ENCODE measurements at regions not wholly inside any gene's neighbourhood (a gene's known extent, or its start where the extent isn't known, plus 50 kb on each side); places are given as distances from the start of the nearest gene placed in this dataset.

DNA sequence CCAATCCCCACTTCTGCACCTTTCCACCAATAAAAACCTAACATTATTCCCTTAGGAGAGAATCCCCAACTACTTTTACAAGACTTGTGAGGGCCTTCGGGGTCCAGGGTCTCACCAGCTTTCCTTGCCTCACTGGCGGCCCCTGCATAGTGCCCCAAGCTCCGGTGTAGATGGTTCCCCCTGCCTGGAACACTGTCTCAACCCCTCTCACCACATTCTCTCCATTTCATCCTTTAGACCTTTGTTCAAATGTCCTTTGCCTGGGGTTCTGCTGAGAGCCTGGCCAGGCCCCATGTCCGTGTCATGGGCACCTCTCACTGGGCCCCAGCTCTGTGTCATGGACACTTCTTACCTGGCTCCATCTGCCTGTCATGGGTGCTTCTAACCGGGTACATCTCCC lies 64.5 kb upstream of the SORCS3 start:
- DNase-seq (ENCODE audit: low read depth, low spot score) = no peak

DNA sequence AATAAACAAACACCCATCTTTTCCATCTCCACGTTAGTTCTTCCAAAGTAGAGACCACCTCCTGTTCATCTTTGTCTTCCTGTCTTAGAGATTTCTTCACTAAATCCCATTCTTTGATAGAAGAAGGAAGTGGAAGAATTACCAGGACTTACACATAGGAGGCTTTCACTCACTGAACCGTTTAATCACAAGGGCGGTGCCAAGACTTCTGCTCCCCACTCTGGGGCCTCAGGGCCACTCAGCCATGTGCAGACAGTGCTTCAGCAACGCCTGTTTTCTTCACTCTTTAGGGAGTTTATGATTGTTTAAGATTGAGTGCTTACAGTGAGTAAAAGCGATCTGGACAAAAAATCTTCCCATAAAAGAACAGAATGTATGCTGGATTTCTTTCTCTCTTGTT lies 63.9 kb upstream of the SORCS3 start:
- DNase-seq (ENCODE audit: low read depth, low spot score) = no peak

DNA sequence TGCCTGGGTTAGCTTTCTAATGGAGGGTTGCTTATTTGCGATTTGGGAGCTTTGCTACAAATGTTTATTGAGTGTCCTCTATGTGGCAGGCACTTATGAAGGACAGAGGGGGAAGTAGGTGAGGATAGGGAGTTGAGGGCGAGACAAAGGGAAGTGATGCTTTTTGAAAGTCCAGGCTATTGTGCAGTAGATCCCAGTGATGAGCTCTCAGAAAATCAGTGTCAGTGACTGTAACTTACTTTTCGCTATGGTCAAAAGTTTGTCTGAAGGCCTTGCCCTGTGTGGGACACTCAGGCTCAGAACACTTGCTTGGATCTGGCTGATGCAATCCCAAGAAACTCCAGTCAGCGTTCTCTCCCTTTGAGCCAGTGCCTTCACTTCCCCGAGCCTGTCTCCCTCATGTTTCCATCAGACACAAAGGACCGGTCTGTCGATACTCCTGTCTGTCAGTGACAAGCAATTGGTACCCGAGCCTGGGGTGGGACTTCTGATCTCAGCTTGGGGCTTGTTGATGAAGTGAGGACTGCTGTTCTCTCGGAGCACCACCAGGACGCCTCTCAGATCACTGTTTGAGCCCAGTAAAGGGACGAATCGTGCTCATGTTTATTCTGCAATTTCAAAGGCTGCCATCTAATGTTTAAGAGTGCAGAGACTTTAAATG lies 63.1 kb upstream of the SORCS3 start:
- no peak for DNase-seq (ENCODE audit: low read depth, low spot score)

DNA sequence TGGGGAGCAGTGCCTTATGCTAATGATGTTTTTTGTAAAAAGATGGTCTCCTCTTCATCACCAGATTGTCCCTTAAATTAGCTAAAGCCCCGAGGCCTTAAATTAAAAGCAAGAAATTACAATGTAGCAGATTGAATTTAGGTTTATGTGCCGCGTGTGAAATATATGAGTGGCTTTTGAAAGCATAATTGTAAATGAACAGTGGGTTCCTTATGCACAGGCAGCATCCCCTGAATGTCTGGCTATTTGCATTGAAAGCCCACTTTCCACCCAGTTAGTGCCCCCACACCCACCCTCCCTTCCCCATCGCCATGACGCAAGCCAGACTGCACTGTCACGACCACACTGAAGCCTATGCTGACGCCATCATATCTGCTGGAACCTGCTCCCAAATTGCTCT lies 62.4 kb upstream of the SORCS3 start:
- no peak for DNase-seq (ENCODE audit: low read depth, low spot score)

DNA sequence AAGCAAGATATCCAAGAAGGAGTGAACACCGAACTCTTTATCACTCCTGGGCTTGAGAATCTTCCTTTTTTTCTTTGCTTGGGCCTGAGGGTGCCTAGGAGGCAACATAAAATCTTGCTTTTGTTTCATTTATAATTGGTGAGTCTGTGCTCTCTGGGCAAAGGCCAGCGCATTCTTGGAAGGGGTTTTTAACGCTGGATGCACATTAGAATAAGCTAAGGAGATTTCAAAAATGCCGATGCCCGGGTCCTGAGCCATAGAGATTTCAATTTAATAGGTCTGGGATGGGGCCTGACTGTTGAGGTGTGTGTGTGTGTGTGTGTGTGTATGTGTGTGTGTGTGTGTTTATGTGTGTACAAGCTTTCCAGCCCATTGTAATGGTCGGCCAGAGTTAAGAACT lies 62.0 kb upstream of the SORCS3 start:
- no peak for DNase-seq (ENCODE audit: low read depth, low spot score)

DNA sequence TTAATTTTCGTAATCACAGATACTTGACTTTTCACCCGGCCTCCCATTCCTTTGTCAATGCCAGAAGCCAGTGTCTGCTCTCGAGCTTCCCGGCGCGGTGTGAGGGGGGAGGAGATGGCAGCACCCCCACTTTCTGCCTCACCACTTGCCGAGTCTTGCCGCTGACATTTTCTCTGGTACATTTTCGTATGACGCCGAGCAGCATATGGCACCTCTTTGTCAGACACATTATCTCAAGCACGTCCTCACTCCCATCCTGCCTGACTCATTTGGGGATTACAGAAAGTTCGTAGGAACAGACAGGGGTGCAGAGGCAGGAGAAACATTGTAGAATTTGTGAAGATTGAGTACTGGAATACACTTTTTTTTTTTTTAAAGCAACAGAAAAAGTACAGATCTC lies 60.8 kb upstream of the SORCS3 start:
- no peak for DNase-seq (ENCODE audit: low read depth, low spot score)

DNA sequence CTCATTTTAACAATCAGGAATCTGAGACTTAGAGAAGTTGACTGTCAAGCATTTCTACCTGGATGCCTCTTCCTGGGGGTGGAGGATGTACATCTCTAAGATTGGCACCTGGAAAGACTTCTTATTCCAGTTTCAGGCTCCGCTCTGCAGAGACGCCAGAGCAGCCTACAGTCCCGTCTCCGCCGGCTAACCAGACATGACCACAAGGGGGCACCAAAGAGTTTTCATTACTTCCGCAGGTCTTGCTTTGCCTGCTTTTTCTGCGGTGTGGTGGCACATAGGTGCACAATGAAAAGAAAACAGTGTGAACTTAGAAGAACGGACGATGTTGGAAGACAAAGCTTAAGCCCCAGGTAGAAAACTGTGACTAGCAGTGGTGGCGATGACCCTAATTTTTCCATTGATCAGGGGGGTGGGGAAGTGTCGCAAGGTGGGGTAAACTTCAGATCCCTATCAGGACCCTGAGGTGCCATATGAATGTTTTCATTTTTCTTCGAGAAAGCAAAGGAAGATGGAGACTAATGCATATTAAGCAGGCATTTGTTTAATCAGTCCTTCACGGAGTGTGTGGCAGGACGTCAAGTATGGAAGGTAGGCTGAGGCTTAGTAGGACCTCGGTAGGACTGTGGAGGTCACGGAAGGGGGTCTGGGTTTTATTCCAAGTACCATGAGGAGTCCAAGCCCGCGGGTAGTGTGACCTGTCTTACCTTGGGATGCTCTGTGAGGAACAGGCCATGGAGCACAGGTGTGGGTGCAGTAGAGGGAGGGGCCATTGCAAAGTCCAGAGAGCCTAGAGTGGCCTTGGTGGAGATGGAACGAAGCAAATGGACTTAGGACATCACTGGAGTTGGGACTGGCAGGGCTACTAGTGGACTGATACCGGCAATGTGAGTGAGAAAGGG lies 60.1 kb upstream of the SORCS3 start:
- DNase-seq (ENCODE audit: low read depth, low spot score) = peak; percentile 11

DNA sequence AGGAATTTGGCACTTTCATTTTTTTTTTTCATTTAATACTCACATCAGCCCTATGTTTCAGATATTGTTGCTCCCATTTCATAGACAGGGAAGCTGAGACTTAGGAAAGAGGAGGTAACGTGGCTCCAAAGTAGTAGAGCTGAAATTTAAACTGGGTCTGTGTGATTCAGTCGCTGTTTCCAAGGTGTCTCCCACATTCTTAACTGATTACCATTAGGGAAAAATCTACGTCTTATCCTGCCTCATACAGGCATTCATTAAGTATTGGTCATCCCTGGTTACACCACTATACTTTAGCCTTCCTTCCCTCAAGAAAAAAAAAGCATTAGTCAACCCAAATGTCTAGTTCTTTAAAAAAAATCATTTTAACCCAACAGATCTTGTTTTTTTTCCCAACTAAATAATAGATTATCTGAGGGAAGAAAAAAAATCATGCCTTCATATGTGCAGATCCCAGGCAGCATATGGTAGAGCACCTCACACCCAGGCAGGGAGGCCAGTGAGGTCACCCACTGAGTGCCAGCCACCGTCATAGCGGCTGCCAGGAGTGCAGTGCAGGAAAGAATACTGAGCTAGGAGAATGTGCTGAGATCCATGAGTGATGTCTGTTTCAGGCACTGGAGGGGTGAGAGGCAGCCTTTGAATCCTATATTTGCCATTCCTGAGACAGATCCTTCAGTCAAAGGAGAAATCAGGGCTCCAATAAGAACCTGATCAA lies 59.0 kb upstream of the SORCS3 start:
- DNase-seq (ENCODE audit: low read depth, low spot score) = no peak

DNA sequence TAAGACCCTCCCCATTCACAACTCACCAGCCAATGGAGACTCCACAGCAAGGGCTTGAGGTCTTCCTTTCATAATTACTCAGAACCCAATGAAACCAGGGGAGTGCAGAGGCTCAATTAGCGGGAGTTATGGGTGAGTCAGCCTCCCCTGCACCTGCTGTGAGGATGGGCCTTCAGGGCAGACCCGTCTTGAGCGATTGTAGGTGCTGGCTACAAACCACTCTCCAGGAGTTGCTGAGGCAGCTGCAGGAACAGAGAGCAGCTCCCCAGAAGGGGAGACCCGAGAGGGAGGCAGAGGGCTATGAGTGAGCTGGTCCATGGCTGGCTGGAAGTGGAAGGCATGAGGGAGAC lies 58.5 kb upstream of the SORCS3 start:
- no peak for DNase-seq (ENCODE audit: low read depth, low spot score)

DNA sequence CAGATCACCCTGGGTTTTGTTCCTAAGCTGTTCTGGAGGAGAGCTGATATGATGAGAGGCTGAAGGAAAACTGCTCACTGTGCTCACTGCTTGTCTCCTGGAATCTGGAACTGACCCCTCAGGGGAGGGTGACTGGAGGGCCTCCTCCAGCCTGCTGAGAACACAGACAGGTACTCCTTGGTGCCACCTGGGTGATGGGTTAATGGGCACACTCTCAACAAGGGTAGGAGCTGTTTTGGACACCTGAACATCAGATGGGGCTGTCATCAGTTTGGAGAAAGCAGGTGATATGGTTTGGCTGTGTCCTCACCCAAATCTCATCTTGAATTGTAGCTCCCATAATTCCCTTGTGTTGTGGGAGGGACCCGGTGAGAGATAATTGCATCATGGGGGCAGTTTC lies 58.1 kb upstream of the SORCS3 start:
- no peak for DNase-seq (ENCODE audit: low read depth, low spot score)

DNA sequence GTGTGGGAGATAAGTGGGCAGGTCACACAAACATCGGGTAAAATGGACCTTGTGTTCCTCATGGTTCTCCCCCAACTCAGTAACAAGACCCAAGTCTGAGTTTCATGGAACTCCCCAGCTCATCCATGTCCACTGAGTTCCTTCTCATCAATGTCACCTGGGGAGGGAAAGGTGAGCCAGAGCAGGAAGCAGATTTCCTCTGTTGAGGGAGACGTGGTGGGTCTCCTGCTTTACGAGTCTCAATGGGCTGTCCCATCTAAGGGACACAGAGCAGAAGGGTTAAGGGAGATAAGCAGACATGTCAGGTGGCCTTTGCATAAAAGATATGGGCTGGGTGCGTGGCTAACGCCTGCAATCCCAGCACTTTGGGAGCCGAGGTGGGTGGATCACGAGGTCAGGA lies 56.5 kb upstream of the SORCS3 start:
- no peak for DNase-seq (ENCODE audit: low read depth, low spot score)

DNA sequence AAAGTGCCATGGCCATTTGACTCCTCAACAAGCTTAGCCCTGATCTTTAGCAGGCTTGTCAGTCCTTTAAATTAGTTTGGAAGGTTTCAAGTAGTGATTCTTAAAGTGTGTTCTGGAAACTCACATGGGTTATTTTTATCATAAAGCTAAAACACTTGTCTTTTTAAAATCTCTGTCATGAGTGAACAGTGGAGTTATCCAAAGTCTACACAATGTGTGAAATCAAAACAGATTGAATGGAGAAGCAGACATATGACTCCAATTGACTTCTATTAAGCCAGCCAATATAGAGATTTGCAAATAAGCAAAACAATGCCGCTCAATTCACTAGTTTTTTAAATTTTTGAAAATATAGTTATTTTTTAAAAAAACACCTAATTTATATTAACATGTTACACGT lies 53.3 kb upstream of the SORCS3 start:
- no peak for DNase-seq (ENCODE audit: low read depth, low spot score)

DNA sequence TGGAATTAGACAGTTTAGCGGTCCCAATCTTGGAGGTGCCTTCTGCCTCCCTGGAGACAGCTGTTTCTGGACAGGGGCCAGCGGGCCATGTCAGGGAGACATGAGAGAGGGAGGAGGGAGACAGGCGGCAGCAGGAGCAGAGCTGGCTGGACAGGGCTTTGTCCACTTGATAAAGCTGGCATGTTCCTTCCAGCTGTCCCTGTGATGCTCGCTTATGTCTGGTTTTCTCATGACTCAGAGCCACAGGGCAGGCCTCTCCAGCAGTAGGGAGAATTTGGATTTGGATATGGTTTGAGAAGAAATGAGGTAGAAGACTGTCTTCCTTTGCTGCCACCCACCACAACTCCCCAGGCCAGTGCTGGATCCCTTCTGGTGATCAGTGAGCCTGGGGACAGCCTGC lies 51.7 kb upstream of the SORCS3 start:
- no peak for DNase-seq (ENCODE audit: low read depth, low spot score)

DNA sequence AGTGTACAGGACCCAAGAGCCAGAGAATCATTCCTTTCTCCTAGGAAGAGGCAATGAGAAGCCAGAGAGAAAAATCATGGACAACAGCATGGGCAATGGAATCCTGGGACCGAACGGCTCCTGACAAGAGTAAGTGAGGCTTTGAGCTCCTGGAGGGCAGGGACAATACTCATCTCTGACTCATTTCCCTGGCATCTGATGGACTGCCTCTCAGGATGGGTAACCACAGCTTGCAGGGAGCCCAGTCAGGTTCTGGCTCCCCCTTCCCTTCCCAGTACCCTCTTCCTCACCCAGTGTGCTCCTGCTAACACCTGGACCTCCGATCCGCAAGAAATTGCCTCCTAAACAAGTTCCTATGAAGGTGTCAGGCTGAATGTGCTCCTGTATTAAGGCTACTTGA lies 51.2 kb upstream of the SORCS3 start:
- DNase-seq (ENCODE audit: low read depth, low spot score) = no peak
